Skeletal muscle cell (primary cell): ENCODE measurements at regions not wholly inside any gene's neighbourhood (a gene's known extent, or its start where the extent isn't known, plus 50 kb on each side); places are given as distances from the start of the nearest gene placed in this dataset.

Experiments used
- DNase-seq: peaks from one replicate; pipeline ENCODE4 v3.0.0-alpha.2; 2010; ENCODE audit warnings: low read depth
- H3K4me3 ChIP-seq: 2 replicates; pipeline ENCODE4 v1.5.1; 2011; ENCODE audit warnings: low read depth, mild to moderate bottlenecking, control low read depth, low read length, moderate library complexity

- no peak for DNase-seq
- no peak overlapping the region for H3K4me3 ChIP-seq
Measured at GRCh38 chr2:183214680-183215079, 90.4 kb downstream of the NUP35 start.

GRCh38 chr2:183215917-183216316 lies 91.7 kb downstream of the NUP35 start:
- no peak overlapping the region for H3K4me3 ChIP-seq
- no peak for DNase-seq

GRCh38 chr2:183219888-183220287 lies 95.6 kb downstream of the NUP35 start:
- no peak for DNase-seq

GRCh38 chr2:183222751-183223150 lies 98.5 kb downstream of the NUP35 start:
- DNase-seq: no peak
- no peak overlapping the region for H3K4me3 ChIP-seq

More at GRCh38 chr2:183219888-183220287, 95.6 kb downstream of the NUP35 start:
- no peak overlapping the region for H3K4me3 ChIP-seq

- DNase-seq: no peak
- H3K4me3 ChIP-seq: no peak overlapping the region
Measured at GRCh38 chr2:183224948-183225347, 100.7 kb downstream of the NUP35 start.

- H3K4me3 ChIP-seq: no peak overlapping the region
- DNase-seq: no peak
Measured at GRCh38 chr2:183227176-183227575, 102.9 kb downstream of the NUP35 start.

GRCh38 chr2:183229386-183229785 lies 105.1 kb downstream of the NUP35 start:
- DNase-seq: peak; percentile 25
- no peak overlapping the region for H3K4me3 ChIP-seq

GRCh38 chr2:183232161-183232865 lies 108.1 kb downstream of the NUP35 start:
- H3K4me3 ChIP-seq: no peak overlapping the region
- peak; percentile 13 for DNase-seq

GRCh38 chr2:183242937-183243336 lies 118.7 kb downstream of the NUP35 start:
- peak; percentile 20 for DNase-seq
- H3K4me3 ChIP-seq: no peak overlapping the region

GRCh38 chr2:183243758-183244157 lies 119.5 kb downstream of the NUP35 start:
- no peak for DNase-seq
- no peak overlapping the region for H3K4me3 ChIP-seq

- DNase-seq: no peak
Measured at GRCh38 chr2:183244300-183244844, 120.1 kb downstream of the NUP35 start.

GRCh38 chr2:183248866-183249567 lies 124.8 kb downstream of the NUP35 start:
- no peak overlapping the region for H3K4me3 ChIP-seq
- DNase-seq: no peak

More at GRCh38 chr2:183244300-183244844, 120.1 kb downstream of the NUP35 start:
- H3K4me3 ChIP-seq: no peak overlapping the region

GRCh38 chr2:183250061-183250460 lies 125.8 kb downstream of the NUP35 start:
- DNase-seq: no peak
- H3K4me3 ChIP-seq: no peak overlapping the region

- DNase-seq: peak; percentile 4
- no peak overlapping the region for H3K4me3 ChIP-seq
Measured at GRCh38 chr2:183250472-183250871, 126.2 kb downstream of the NUP35 start.

- DNase-seq: peak; percentile 10
- H3K4me3 ChIP-seq: no peak overlapping the region
Measured at GRCh38 chr2:183253441-183254130, 129.3 kb downstream of the NUP35 start.

- H3K4me3 ChIP-seq: no peak overlapping the region
- DNase-seq: no peak
Measured at GRCh38 chr2:183255411-183255810, 131.2 kb downstream of the NUP35 start.

GRCh38 chr2:183259921-183260320 lies 135.7 kb downstream of the NUP35 start:
- no peak for DNase-seq
- no peak overlapping the region for H3K4me3 ChIP-seq

GRCh38 chr2:183260527-183260926 lies 136.3 kb downstream of the NUP35 start:
- H3K4me3 ChIP-seq: no peak overlapping the region

GRCh38 chr2:183264890-183265535 lies 140.8 kb downstream of the NUP35 start:
- no peak overlapping the region for H3K4me3 ChIP-seq
- DNase-seq: no peak

More at GRCh38 chr2:183260527-183260926, 136.3 kb downstream of the NUP35 start:
- DNase-seq: no peak
